AG04450 (cell line): ENCODE measurements at regions not wholly inside any gene's neighbourhood (a gene's known extent, or its start where the extent isn't known, plus 50 kb on each side); places are given as distances from the start of the nearest gene placed in this dataset.

ENCODE experiments used
- CTCF ChIA-PET: fragments of 300-600, 350-600 bp; formaldehyde crosslinking; extraction: SDS; loops from one replicate; lab custom pipeline; 2022; ENCODE audit warnings: antibody characterized with exemption, inconsistent platforms; lab: Charles Lee
- POLR2A ChIA-PET: fragments of 350-600 bp; formaldehyde crosslinking; extraction: SDS; loops from one replicate; lab custom pipeline; 2021; ENCODE audit warnings: antibody characterized with exemption, inconsistent platforms; lab: Yijun Ruan, JAX
- DNase-seq: peaks from one replicate; pipeline ENCODE4 v3.0.0-alpha.2; 2011; ENCODE audit warnings: low read depth, low spot score
- H3K27ac ChIP-seq: one replicate; pipeline ENCODE4 v1.5.1; 2012; ENCODE audit warnings: low read depth, low read length, control low read depth
- H3K27me3 ChIP-seq: one replicate; pipeline ENCODE4 v1.6.0; 2012; ENCODE audit warnings: low read length; ENCODE audit not compliant: control insufficient read depth, insufficient read depth
- H3K4me3 ChIP-seq: 2 replicates; pipeline ENCODE4 v1.5.1; 2011; ENCODE audit warnings: mild to moderate bottlenecking, low read depth, low read length, control low read depth
- H3K9me3 ChIP-seq: 2 replicates; pipeline ENCODE4 v1.5.1; 2012; ENCODE audit warnings: low read length; ENCODE audit not compliant: control insufficient read depth, insufficient read depth
- CTCF ChIP-seq: IDR thresholded peaks from 2 replicates; pipeline ENCODE4 v1.5.1; 2011; ENCODE audit warnings: low read depth, low read length, control low read depth, inconsistent platforms

DNA sequence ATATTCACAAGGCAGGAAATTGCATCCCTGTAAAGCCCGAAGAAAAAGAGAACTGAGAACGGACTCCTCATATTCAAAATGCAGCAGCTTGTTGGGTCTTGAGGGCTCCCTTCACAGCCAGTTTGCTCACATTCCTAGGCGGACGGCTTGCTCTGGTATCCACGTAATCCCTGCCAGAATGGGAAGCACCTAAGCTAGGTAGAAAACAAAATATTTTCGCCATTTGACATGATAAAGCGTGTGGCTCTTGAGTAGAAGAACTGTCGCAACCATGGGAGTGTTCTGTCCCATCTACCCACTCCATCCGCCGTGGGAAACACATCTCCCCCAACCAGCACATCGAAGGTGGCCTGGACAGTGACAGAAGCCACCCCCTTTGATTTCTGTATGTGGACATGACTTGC is 183.1 kb downstream of the GAS1 start:
- no peak for TF ChIP-seq CTCF
- Histone ChIP-seq H3K27me3 (no peaks in the 10 kb centered on the region), H3K4me3 (no peak overlapping the region), H3K9me3 (no peaks in the 10 kb centered on the region), H3K27ac (no peak overlapping the region)
- no peak for DNase-seq
- POLR2A ChIA-PET = no interaction called here
- CTCF ChIA-PET = no interaction called here

DNA sequence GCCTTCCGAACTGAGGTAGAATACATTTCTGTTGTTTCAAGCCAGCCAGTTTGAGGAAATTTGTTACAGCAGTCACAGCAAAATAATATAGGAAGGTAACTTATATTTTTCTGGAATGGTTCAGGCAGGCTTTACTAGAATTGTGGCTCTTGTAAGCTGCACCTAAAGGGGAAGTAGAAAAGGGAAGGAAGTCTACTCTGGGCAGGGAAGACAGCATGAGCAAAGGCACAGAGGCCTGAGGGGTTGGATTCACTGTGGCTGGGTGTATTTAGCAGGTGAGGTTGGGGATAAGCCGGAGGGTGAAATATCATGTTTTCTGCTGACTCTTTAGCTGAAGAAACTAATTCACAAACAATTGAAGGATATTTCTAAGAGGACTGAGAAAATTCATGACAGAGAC is 183.5 kb downstream of the GAS1 start:
- no peaks in the 10 kb centered on the region for H3K27me3 ChIP-seq
- H3K4me3 ChIP-seq = no peak overlapping the region
- no peak overlapping the region for H3K27ac ChIP-seq
- ChIA-PET POLR2A (no interaction called here), CTCF (no interaction called here)
- no peaks in the 10 kb centered on the region for H3K9me3 ChIP-seq
- no peak for DNase-seq
- no peak for TF ChIP-seq CTCF

- Histone ChIP-seq H3K27me3 (no peaks in the 10 kb centered on the region), H3K9me3 (no peaks in the 10 kb centered on the region), H3K27ac (no peak overlapping the region), H3K4me3 (no peak overlapping the region)
- DNase-seq = no peak
- TF ChIP-seq CTCF = no peak
- CTCF ChIA-PET = no interaction called here
- POLR2A ChIA-PET = no interaction called here
These were observed 190.0 kb downstream of the GAS1 start for GRCh38 chr9:86757382-86757720.

DNA sequence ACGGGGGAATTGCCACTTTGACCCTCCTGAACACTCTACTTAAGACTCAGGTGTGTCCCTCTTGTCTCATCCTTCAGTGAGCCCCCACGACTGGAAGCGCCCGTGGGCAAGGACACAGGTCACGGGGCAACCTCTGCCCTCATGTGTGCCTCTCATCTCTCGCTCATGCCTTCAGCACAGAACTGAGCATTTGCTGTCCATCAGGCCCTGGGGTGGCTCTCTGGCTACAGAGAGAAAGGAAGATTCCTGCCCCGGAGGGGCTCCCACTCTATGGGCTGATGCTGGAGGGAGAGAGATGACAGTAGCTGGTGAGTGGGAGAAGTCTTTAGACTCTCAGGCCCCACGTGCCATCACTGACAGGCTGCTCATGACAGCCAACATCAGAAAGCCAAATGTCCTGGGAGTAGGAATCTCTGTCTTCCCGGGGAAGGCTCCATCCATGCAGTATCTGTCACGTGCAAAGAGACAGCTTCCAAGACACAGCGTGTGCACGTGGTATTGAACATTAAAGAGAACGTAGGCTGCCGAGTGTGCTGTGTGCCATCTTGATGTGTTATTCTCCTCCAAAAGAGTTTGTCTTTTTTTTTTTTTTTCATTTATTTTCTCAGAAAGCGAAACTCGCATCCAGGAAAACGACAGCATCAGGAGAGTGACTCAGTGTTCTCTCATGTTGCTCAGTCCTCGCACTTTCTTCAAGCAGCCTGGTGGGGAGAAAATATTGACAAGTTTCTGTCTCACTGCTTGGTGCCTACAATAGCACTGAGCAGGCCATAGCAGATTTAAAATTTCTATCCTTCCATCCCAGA is 190.5 kb downstream of the GAS1 start:
- Histone ChIP-seq H3K27ac (no peak overlapping the region), H3K27me3 (no peaks in the 10 kb centered on the region), H3K4me3 (no peak overlapping the region), H3K9me3 (no peaks in the 10 kb centered on the region)
- POLR2A ChIA-PET = no interaction called here
- no peak for DNase-seq
- no peak for TF ChIP-seq CTCF
- CTCF ChIA-PET = no interaction called here

- no peak for DNase-seq
- ChIA-PET POLR2A (no interaction called here), CTCF (no interaction called here)
- no peak overlapping the region for H3K27ac ChIP-seq
- no peaks in the 10 kb centered on the region for H3K27me3 ChIP-seq
- no peaks in the 10 kb centered on the region for H3K9me3 ChIP-seq
- no peak overlapping the region for H3K4me3 ChIP-seq
- no peak for TF ChIP-seq CTCF
These were observed 191.8 kb downstream of the GAS1 start for GRCh38 chr9:86755561-86755941.
